ENCODE measurements at regions not wholly inside any gene's neighbourhood (a gene's known extent, or its start where the extent isn't known, plus 50 kb on each side); places are given as distances from the start of the nearest gene placed in this dataset.

DNA sequence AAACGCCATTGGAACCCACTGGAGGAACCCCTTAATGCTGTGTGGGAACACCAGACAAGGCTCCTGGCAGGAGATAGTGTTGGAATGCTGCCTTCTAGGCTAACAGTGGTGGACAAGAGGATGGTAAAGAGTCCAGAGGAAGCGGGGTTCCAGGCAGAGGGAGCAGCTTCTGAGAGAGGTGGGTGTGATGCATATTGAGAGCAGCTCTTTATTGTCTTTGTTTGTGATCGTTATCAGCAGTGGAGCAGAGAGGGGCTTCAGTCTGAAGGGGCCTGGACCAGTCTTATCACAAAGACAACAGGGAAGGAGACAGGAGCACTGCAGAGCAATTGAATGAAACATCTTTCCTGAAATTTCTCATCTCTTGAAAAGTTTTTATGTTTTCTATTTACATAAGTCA lies 106.8 kb upstream of the PLET1 start (continued):
- TF ChIP-seq, protein P1, sequence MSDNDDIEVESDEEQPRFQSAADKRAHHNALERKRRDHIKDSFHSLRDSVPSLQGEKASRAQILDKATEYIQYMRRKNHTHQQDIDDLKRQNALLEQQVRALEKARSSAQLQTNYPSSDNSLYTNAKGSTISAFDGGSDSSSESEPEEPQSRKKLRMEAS (CRISPR knock-in tag; IDR thresholded peaks at IDR 0.05) = no peak
- TF ChIP-seq, protein P2, sequence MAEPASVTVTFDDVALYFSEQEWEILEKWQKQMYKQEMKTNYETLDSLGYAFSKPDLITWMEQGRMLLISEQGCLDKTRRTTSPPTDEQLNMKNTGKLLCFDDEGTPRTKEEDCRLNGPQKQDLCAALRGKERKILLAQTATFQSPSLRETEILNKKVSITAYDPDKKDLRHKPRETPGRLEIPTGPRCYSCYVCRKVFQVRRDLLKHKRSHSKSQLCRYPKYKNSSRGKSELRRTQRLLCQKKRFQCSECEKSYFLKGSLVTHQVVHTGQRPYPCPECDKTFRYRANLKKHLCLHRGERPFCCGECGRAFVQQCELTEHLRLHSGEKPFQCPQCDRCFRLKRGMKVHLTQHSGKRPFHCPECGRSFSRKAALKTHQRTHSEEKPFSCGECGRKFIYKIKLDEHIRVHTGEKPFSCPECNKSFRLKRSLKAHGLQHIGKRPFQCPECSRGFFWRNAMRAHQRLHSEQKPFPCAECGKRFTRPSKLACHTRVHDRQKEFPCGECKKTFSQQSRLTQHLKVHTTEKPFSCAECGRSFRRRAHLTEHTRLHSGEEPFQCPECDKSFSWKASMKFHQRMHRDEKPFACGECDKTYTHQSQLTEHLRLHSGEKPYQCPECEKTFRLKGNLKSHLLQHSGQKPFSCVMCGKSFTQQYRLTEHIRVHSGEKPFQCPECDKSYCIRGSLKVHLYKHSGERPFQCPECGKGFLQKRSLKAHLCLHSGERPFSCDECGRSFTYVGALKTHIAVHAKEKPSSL (CRISPR knock-in tag; conservative IDR thresholded peaks at IDR 0.05) = no peak
- TF ChIP-seq, protein P3, sequence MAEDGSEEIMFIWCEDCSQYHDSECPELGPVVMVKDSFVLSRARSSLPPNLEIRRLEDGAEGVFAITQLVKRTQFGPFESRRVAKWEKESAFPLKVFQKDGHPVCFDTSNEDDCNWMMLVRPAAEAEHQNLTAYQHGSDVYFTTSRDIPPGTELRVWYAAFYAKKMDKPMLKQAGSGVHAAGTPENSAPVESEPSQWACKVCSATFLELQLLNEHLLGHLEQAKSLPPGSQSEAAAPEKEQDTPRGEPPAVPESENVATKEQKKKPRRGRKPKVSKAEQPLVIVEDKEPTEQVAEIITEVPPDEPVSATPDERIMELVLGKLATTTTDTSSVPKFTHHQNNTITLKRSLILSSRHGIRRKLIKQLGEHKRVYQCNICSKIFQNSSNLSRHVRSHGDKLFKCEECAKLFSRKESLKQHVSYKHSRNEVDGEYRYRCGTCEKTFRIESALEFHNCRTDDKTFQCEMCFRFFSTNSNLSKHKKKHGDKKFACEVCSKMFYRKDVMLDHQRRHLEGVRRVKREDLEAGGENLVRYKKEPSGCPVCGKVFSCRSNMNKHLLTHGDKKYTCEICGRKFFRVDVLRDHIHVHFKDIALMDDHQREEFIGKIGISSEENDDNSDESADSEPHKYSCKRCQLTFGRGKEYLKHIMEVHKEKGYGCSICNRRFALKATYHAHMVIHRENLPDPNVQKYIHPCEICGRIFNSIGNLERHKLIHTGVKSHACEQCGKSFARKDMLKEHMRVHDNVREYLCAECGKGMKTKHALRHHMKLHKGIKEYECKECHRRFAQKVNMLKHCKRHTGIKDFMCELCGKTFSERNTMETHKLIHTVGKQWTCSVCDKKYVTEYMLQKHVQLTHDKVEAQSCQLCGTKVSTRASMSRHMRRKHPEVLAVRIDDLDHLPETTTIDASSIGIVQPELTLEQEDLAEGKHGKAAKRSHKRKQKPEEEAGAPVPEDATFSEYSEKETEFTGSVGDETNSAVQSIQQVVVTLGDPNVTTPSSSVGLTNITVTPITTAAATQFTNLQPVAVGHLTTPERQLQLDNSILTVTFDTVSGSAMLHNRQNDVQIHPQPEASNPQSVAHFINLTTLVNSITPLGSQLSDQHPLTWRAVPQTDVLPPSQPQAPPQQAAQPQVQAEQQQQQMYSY (CRISPR knock-in tag; IDR thresholded peaks at IDR 0.05) = no peak
- TF ChIP-seq, protein P4, sequence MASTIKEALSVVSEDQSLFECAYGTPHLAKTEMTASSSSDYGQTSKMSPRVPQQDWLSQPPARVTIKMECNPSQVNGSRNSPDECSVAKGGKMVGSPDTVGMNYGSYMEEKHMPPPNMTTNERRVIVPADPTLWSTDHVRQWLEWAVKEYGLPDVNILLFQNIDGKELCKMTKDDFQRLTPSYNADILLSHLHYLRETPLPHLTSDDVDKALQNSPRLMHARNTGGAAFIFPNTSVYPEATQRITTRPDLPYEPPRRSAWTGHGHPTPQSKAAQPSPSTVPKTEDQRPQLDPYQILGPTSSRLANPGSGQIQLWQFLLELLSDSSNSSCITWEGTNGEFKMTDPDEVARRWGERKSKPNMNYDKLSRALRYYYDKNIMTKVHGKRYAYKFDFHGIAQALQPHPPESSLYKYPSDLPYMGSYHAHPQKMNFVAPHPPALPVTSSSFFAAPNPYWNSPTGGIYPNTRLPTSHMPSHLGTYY (CRISPR knock-in tag; IDR thresholded peaks at IDR 0.05) = no peak
- TF ChIP-seq NFE2L1 (CRISPR knock-in tag; IDR thresholded peaks at IDR 0.05) = no peak

DNA sequence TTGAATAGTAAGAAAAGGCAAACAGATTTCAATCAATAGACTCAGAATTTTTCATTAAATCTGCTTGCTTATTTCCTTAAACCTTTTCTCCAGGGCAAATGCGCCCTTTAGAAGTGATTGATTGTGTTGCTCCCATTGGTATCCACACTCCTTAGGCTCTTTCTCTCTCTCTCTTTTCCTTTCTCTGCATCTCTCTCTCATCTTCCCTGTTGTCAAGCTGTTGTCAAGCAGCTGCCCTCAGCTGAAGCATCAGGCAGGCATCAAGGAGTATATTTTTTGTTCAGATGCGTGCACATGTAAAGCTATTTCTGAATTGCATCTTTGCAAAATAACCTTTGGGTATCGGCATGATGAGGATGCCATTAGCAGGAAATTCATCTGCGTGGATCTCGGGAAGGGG lies 107.2 kb upstream of the PLET1 start:
- CTCF ChIA-PET = interaction anchor here (0.5 kb wide), 1 partner anchor 88 kb away, joined by 4 read pairs; no protein-coding TSS in a partner anchor
- DNase-seq (ENCODE audit: low spot score) (no peak), ATAC-seq (no peak)
- peaks cover 3% of the 10 kb centered on the region; the same call in 1 of the 2 replicates for H3K27me3 Mint-ChIP-seq (ENCODE audit: low read depth)
- H3K36me3 Mint-ChIP-seq = no peaks in the 10 kb centered on the region; the same call in 1 of the 2 replicates
- H3K9me3 Mint-ChIP-seq = peaks cover 8% of the 10 kb centered on the region
- TF ChIP-seq GTF2I (CRISPR knock-in tag; conservative IDR thresholded peaks at IDR 0.05) (no peak), GABPB1 (CRISPR knock-in tag; IDR thresholded peaks at IDR 0.05) (no peak), ETV6 (CRISPR knock-in tag; IDR thresholded peaks at IDR 0.05) (no peak), NFATC4 (CRISPR knock-in tag; IDR thresholded peaks at IDR 0.05) (no peak), FOXJ3 (CRISPR knock-in tag; IDR thresholded peaks at IDR 0.05; ENCODE audit: borderline replicate concordance) (no peak), ZBTB21 (CRISPR knock-in tag; IDR thresholded peaks at IDR 0.05; ENCODE audit: borderline replicate concordance) (no peak)
- TF ChIP-seq, protein P5, sequence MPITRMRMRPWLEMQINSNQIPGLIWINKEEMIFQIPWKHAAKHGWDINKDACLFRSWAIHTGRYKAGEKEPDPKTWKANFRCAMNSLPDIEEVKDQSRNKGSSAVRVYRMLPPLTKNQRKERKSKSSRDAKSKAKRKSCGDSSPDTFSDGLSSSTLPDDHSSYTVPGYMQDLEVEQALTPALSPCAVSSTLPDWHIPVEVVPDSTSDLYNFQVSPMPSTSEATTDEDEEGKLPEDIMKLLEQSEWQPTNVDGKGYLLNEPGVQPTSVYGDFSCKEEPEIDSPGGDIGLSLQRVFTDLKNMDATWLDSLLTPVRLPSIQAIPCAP (CRISPR knock-in tag; IDR thresholded peaks at IDR 0.05) = no peak
- TF ChIP-seq, protein P6, sequence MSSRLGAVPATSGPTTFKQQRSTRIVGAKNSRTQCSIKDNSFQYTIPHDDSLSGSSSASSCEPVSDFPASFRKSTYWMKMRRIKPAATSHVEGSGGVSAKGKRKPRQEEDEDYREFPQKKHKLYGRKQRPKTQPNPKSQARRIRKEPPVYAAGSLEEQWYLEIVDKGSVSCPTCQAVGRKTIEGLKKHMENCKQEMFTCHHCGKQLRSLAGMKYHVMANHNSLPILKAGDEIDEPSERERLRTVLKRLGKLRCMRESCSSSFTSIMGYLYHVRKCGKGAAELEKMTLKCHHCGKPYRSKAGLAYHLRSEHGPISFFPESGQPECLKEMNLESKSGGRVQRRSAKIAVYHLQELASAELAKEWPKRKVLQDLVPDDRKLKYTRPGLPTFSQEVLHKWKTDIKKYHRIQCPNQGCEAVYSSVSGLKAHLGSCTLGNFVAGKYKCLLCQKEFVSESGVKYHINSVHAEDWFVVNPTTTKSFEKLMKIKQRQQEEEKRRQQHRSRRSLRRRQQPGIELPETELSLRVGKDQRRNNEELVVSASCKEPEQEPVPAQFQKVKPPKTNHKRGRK (CRISPR knock-in tag; IDR thresholded peaks at IDR 0.05; ENCODE audit: borderline replicate concordance) = no peak
- TF ChIP-seq, protein P7, sequence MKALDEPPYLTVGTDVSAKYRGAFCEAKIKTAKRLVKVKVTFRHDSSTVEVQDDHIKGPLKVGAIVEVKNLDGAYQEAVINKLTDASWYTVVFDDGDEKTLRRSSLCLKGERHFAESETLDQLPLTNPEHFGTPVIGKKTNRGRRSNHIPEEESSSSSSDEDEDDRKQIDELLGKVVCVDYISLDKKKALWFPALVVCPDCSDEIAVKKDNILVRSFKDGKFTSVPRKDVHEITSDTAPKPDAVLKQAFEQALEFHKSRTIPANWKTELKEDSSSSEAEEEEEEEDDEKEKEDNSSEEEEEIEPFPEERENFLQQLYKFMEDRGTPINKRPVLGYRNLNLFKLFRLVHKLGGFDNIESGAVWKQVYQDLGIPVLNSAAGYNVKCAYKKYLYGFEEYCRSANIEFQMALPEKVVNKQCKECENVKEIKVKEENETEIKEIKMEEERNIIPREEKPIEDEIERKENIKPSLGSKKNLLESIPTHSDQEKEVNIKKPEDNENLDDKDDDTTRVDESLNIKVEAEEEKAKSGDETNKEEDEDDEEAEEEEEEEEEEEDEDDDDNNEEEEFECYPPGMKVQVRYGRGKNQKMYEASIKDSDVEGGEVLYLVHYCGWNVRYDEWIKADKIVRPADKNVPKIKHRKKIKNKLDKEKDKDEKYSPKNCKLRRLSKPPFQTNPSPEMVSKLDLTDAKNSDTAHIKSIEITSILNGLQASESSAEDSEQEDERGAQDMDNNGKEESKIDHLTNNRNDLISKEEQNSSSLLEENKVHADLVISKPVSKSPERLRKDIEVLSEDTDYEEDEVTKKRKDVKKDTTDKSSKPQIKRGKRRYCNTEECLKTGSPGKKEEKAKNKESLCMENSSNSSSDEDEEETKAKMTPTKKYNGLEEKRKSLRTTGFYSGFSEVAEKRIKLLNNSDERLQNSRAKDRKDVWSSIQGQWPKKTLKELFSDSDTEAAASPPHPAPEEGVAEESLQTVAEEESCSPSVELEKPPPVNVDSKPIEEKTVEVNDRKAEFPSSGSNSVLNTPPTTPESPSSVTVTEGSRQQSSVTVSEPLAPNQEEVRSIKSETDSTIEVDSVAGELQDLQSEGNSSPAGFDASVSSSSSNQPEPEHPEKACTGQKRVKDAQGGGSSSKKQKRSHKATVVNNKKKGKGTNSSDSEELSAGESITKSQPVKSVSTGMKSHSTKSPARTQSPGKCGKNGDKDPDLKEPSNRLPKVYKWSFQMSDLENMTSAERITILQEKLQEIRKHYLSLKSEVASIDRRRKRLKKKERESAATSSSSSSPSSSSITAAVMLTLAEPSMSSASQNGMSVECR (CRISPR knock-in tag; IDR thresholded peaks at IDR 0.05; ENCODE audit: borderline replicate concordance) = no peak
- TF ChIP-seq, protein P8, sequence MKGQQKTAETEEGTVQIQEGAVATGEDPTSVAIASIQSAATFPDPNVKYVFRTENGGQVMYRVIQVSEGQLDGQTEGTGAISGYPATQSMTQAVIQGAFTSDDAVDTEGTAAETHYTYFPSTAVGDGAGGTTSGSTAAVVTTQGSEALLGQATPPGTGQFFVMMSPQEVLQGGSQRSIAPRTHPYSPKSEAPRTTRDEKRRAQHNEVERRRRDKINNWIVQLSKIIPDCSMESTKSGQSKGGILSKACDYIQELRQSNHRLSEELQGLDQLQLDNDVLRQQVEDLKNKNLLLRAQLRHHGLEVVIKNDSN (CRISPR knock-in tag; IDR thresholded peaks at IDR 0.05) = no peak
- no peak overlapping the region for H3K27ac Mint-ChIP-seq
- peaks cover 4% of the 10 kb centered on the region; the same call in 1 of the 2 replicates for H3K4me1 Mint-ChIP-seq
- POLR2A ChIA-PET = no interaction called here
- H3K4me3 Mint-ChIP-seq = no peak overlapping the region

Data from WTC11 (cell line).